HG03025 (cell line): ENCODE measurements at regions not wholly inside any gene's neighbourhood (a gene's known extent, or its start where the extent isn't known, plus 50 kb on each side); places are given as distances from the start of the nearest gene placed in this dataset.

Experiments
- ATAC-seq: cut with Tn5 transposase; IDR thresholded peaks from one replicate; pipeline ENCODE4 v1.9.1; 2021; ENCODE audit warnings: mild to moderate bottlenecking, moderate library complexity; ENCODE audit not compliant: unreplicated experiment, low FRiP score

- ATAC-seq, result no peak
Observed at GRCh38 chr1:232556351-232556750, 73.6 kb downstream of the SIPA1L2 start.

- ATAC-seq, result no peak
Observed at GRCh38 chr1:232555494-232556210, 74.3 kb downstream of the SIPA1L2 start.

- no peak for ATAC-seq
Observed at GRCh38 chr1:232554409-232554808, 75.5 kb downstream of the SIPA1L2 start.

- no peak for ATAC-seq
Observed at GRCh38 chr1:232553809-232554208, 76.1 kb downstream of the SIPA1L2 start.

GRCh38 chr1:232553050-232553754, 76.7 kb downstream of the SIPA1L2 start:
- ATAC-seq, result no peak

GRCh38 chr1:232551386-232551785, 78.5 kb downstream of the SIPA1L2 start:
- ATAC-seq, result no peak

GRCh38 chr1:232550007-232550406, 79.9 kb downstream of the SIPA1L2 start:
- ATAC-seq, result no peak

- ATAC-seq, result no peak
Observed at GRCh38 chr1:232548691-232549090, 81.2 kb downstream of the SIPA1L2 start.

GRCh38 chr1:232547938-232548484, 81.9 kb downstream of the SIPA1L2 start:
- ATAC-seq, result no peak

- no peak for ATAC-seq
Observed at GRCh38 chr1:232542633-232543593, 87.0 kb downstream of the SIPA1L2 start.

GRCh38 chr1:232538943-232539302, 91.0 kb downstream of the SIPA1L2 start:
- ATAC-seq, result no peak

- no peak for ATAC-seq
Observed at GRCh38 chr1:232538224-232538942, 91.5 kb downstream of the SIPA1L2 start.

GRCh38 chr1:232534552-232535517, 95.1 kb downstream of the SIPA1L2 start:
- no peak for ATAC-seq

GRCh38 chr1:232533328-232533727, 96.6 kb downstream of the SIPA1L2 start:
- ATAC-seq, result no peak

- no peak for ATAC-seq
Observed at GRCh38 chr1:232532901-232533300, 97.0 kb downstream of the SIPA1L2 start.

GRCh38 chr1:232531291-232531690, 98.6 kb downstream of the SIPA1L2 start:
- no peak for ATAC-seq

GRCh38 chr1:232529747-232530146, 100.2 kb downstream of the SIPA1L2 start:
- no peak for ATAC-seq

GRCh38 chr1:232528472-232529089, 101.4 kb downstream of the SIPA1L2 start:
- ATAC-seq, result no peak

- no peak for ATAC-seq
Observed at GRCh38 chr1:232524056-232524455, 105.9 kb downstream of the SIPA1L2 start.
